Activated CD8-positive, alpha-beta memory T cell treated with anti-CD3 and anti-CD28 coated beads, Interleukin-2, amount 10 ng/mL, durations not matched to agents 7 days and 5 days (primary cell): ENCODE measurements at regions not wholly inside any gene's neighbourhood (a gene's known extent, or its start where the extent isn't known, plus 50 kb on each side); places are given as distances from the start of the nearest gene placed in this dataset.

Experiments
- ATAC-seq: fragments of 150-1000 bp; cut with Tn5 transposase; one replicate; pipeline ENCODE4 v1.10.0; 2021; ENCODE audit warnings: moderate library complexity
- CTCF ChIA-PET: fragments of 350-600 bp; sonication (Branson Sonifier 250); formaldehyde crosslinking; loops from one replicate; lab custom pipeline; 2021; ENCODE audit warnings: antibody characterized with exemption; lab: Charles Lee
- DNase-seq: peaks from one replicate; pipeline ENCODE4 v3.0.0-alpha.2; 2020
- H3K27ac Mint-ChIP-seq: one replicate; pipeline ENCODE4 v1.8.0; 2021; ENCODE audit warnings: mild to moderate bottlenecking, mixed read lengths
- H3K27me3 Mint-ChIP-seq: one replicate; pipeline ENCODE4 v1.8.0; 2021; ENCODE audit warnings: mixed read lengths
- H3K36me3 Mint-ChIP-seq: one replicate; pipeline ENCODE4 v1.8.0; 2021; ENCODE audit warnings: mild to moderate bottlenecking, mixed read lengths
- H3K4me1 Mint-ChIP-seq: one replicate; pipeline ENCODE4 v1.8.0; 2021; ENCODE audit warnings: mixed read lengths
- H3K4me3 Mint-ChIP-seq: one replicate; pipeline ENCODE4 v1.8.0; 2021; ENCODE audit warnings: mild to moderate bottlenecking, moderate library complexity, mixed read lengths
- H3K9me3 Mint-ChIP-seq: one replicate; pipeline ENCODE4 v1.8.0; 2022; ENCODE audit warnings: low read depth, mixed read lengths

GRCh38 chr13:30027569-30028455, 177.4 kb upstream of the UBL3 start:
- Mint-ChIP-seq H3K27ac (no peak overlapping the region), H3K4me3 (no peak overlapping the region), H3K36me3 (no peaks in the 10 kb centered on the region), H3K9me3 (no peaks in the 10 kb centered on the region), H3K27me3 (no peaks in the 10 kb centered on the region), H3K4me1 (no peaks in the 10 kb centered on the region)
- DNase-seq (no peak), ATAC-seq (no peak)
- CTCF ChIA-PET: interaction anchor here (1.2 kb wide), 1 partner anchor 85 kb away, joined by 3 read pairs; no protein-coding TSS in a partner anchor

GRCh38 chr13:30026909-30027308, 176.5 kb upstream of the UBL3 start:
- no peaks in the 10 kb centered on the region for H3K27me3 Mint-ChIP-seq
- H3K36me3 Mint-ChIP-seq: no peaks in the 10 kb centered on the region
- CTCF ChIA-PET: interaction anchor here (1.1 to 1.2 kb wide), 2 partner anchors 12 to 86 kb away, joined by 3 read pairs; no protein-coding TSS in a partner anchor
- no peak overlapping the region for H3K4me3 Mint-ChIP-seq
- no peak overlapping the region for H3K27ac Mint-ChIP-seq
- no peaks in the 10 kb centered on the region for H3K4me1 Mint-ChIP-seq
- DNase-seq (no peak), ATAC-seq (no peak)
- H3K9me3 Mint-ChIP-seq: no peaks in the 10 kb centered on the region

GRCh38 chr13:30026093-30026492, 175.7 kb upstream of the UBL3 start:
- CTCF ChIA-PET: interaction anchor here (1.1 kb wide), 1 partner anchor 13 kb away, joined by 3 read pairs; no protein-coding TSS in a partner anchor
- Mint-ChIP-seq H3K27ac (no peak overlapping the region), H3K9me3 (no peaks in the 10 kb centered on the region), H3K27me3 (no peaks in the 10 kb centered on the region), H3K4me3 (no peak overlapping the region), H3K4me1 (peaks cover 4% of the 10 kb centered on the region), H3K36me3 (no peaks in the 10 kb centered on the region)
- DNase-seq (no peak), ATAC-seq (no peak)

- DNase-seq (no peak), ATAC-seq (no peak)
- no peaks in the 10 kb centered on the region for H3K36me3 Mint-ChIP-seq
- CTCF ChIA-PET: no interaction called here
- H3K27ac Mint-ChIP-seq: no peak overlapping the region
- no peaks in the 10 kb centered on the region for H3K27me3 Mint-ChIP-seq
- H3K4me3 Mint-ChIP-seq: no peak overlapping the region
- no peaks in the 10 kb centered on the region for H3K9me3 Mint-ChIP-seq
- peaks cover 4% of the 10 kb centered on the region for H3K4me1 Mint-ChIP-seq
Observed at GRCh38 chr13:30025351-30025750, 174.9 kb upstream of the UBL3 start.

- Mint-ChIP-seq H3K4me3 (no peak overlapping the region), H3K4me1 (peaks cover 4% of the 10 kb centered on the region), H3K27ac (no peak overlapping the region), H3K36me3 (no peaks in the 10 kb centered on the region), H3K27me3 (peaks cover 3% of the 10 kb centered on the region), H3K9me3 (no peaks in the 10 kb centered on the region)
- ATAC-seq (no peak), DNase-seq (no peak)
- CTCF ChIA-PET: no interaction called here
Observed at GRCh38 chr13:30024125-30024865, 173.9 kb upstream of the UBL3 start.

- H3K4me1 Mint-ChIP-seq: peaks cover 4% of the 10 kb centered on the region
- H3K9me3 Mint-ChIP-seq: no peaks in the 10 kb centered on the region
- H3K27ac Mint-ChIP-seq: no peak overlapping the region
- CTCF ChIA-PET: no interaction called here
- H3K4me3 Mint-ChIP-seq: no peak overlapping the region
- ATAC-seq (no peak), DNase-seq (no peak)
- no peaks in the 10 kb centered on the region for H3K36me3 Mint-ChIP-seq
- H3K27me3 Mint-ChIP-seq: peaks cover 4% of the 10 kb centered on the region
Observed at GRCh38 chr13:30023196-30023895, 172.9 kb upstream of the UBL3 start.

GRCh38 chr13:30022796-30023195, 172.4 kb upstream of the UBL3 start:
- CTCF ChIA-PET: no interaction called here
- Mint-ChIP-seq H3K27ac (no peak overlapping the region), H3K4me1 (peaks cover 4% of the 10 kb centered on the region), H3K9me3 (no peaks in the 10 kb centered on the region), H3K27me3 (peaks cover 7% of the 10 kb centered on the region), H3K4me3 (no peak overlapping the region), H3K36me3 (no peaks in the 10 kb centered on the region)
- DNase-seq: no peak
- no peak for ATAC-seq

DNA sequence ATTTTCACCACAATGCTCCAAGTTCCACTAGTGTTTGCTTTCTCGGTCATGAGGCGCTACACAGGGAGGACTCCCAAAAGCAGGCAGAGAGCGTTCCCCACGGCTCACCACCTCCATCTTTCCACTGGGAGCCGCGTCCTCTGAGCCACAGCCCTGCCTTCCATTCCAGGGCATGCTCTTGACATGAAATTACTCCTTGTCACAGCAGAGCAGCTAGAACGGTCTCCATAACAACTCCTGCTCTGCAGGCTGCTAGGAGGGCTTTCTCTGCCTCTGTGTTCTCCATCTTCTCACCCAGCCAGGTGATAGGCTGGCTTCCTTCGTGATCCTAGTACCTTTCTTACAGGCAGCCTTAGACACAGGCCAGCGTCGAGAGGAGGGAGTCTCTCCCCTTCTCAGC, 171.8 kb upstream of the UBL3 start:
- DNase-seq: no peak
- peaks cover 4% of the 10 kb centered on the region for H3K4me1 Mint-ChIP-seq
- H3K36me3 Mint-ChIP-seq: no peaks in the 10 kb centered on the region
- no peak overlapping the region for H3K27ac Mint-ChIP-seq
- ATAC-seq: no peak
- peaks cover 9% of the 10 kb centered on the region for H3K27me3 Mint-ChIP-seq
- H3K9me3 Mint-ChIP-seq: no peaks in the 10 kb centered on the region
- CTCF ChIA-PET: no interaction called here
- no peak overlapping the region for H3K4me3 Mint-ChIP-seq

- ATAC-seq: no peak
- no peak for DNase-seq
- CTCF ChIA-PET: no interaction called here
- Mint-ChIP-seq H3K27ac (no peak overlapping the region), H3K9me3 (no peaks in the 10 kb centered on the region), H3K36me3 (no peaks in the 10 kb centered on the region), H3K4me1 (peaks cover 4% of the 10 kb centered on the region), H3K27me3 (peaks cover 9% of the 10 kb centered on the region), H3K4me3 (no peak overlapping the region)
Observed at GRCh38 chr13:30021611-30022010, 171.2 kb upstream of the UBL3 start.

- Mint-ChIP-seq H3K9me3 (no peaks in the 10 kb centered on the region), H3K36me3 (no peaks in the 10 kb centered on the region), H3K27ac (no peak overlapping the region), H3K4me3 (no peak overlapping the region), H3K4me1 (peaks cover 4% of the 10 kb centered on the region), H3K27me3 (peaks cover 9% of the 10 kb centered on the region)
- ATAC-seq: no peak
- CTCF ChIA-PET: no interaction called here
- DNase-seq: no peak
Observed at GRCh38 chr13:30020726-30021312, 170.4 kb upstream of the UBL3 start.

DNA sequence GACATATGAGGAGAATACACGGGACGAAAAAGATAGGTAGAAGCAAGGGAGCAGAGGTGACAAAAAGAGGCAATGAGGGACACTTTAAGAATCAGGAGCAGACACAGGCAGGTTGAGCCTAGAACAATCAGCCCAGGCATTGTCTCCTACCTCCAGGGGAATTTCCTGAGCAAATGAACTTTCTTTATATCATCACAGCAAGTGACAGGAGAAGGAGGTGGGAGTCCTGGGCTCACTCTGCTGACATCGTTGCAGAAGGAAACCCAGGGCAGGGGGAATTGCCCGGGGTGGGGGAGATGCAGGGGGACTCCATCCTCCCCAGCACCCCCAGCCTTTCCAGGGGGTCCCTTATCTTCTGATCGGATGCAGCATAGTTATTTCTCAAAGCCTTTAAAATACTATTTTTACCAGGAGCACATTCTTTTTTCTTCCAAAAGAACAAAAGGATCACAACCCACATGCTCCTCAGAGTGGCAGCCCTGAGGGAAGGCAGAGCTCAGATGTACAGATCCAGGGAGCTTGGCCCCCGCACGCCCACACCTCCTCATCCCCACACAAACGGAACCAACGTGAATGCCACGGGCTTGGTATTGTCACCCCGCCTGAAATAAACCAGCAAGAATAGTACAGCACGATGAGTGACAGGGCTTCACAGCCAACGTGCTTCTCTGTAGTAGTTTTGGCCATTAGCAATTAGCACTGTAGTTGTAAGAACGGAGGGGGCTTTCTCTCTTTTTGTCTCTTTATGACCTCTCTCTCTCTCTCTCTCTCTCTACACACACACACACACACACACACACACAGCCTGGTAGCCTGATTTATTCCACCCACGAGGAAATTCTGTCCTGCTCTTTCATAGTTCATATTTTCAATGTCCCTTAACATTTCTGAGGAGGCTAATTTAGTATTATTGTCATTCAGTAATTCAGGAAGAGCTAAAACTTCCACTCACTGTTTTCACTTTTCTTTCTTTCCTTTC, 169.5 kb upstream of the UBL3 start:
- no peaks in the 10 kb centered on the region for H3K36me3 Mint-ChIP-seq
- H3K27me3 Mint-ChIP-seq: peaks cover 9% of the 10 kb centered on the region
- ATAC-seq (no peak), DNase-seq (no peak)
- H3K27ac Mint-ChIP-seq: no peak overlapping the region
- CTCF ChIA-PET: no interaction called here
- H3K9me3 Mint-ChIP-seq: no peaks in the 10 kb centered on the region
- H3K4me1 Mint-ChIP-seq: peaks cover 4% of the 10 kb centered on the region
- H3K4me3 Mint-ChIP-seq: no peak overlapping the region

GRCh38 chr13:30017880-30018279, 167.5 kb upstream of the UBL3 start:
- peaks cover 4% of the 10 kb centered on the region for H3K4me1 Mint-ChIP-seq
- no peak overlapping the region for H3K27ac Mint-ChIP-seq
- DNase-seq (no peak), ATAC-seq (no peak)
- H3K4me3 Mint-ChIP-seq: no peak overlapping the region
- no peaks in the 10 kb centered on the region for H3K9me3 Mint-ChIP-seq
- CTCF ChIA-PET: no interaction called here
- H3K36me3 Mint-ChIP-seq: no peaks in the 10 kb centered on the region
- peaks cover 17% of the 10 kb centered on the region for H3K27me3 Mint-ChIP-seq
